Panc1 (cell line): ENCODE measurements at regions not wholly inside any gene's neighbourhood (a gene's known extent, or its start where the extent isn't known, plus 50 kb on each side); places are given as distances from the start of the nearest gene placed in this dataset.

Experiments used
- POLR2AphosphoS5 ChIP-seq: IDR thresholded peaks from 2 replicates; pipeline ENCODE4 v1.6.1; 2012; ENCODE audit warnings: mild to moderate bottlenecking, low read depth, low read length, moderate library complexity
- SIN3A ChIP-seq: IDR thresholded peaks from 2 replicates; pipeline ENCODE4 v1.6.1; 2012; ENCODE audit warnings: low read depth, mild to moderate bottlenecking, low read length, moderate library complexity, borderline replicate concordance; ENCODE audit not compliant: insufficient read depth
- TCF7L2 ChIP-seq: IDR thresholded peaks from 2 replicates; pipeline ENCODE4 v1.6.1; 2011; ENCODE audit warnings: mild to moderate bottlenecking, low read depth, low read length, inconsistent platforms
- TF ChIP-seq, protein P1 (sequence below): fragments of 450-650 bp; IDR thresholded peaks from 2 replicates; pipeline ENCODE4 v1.5.1; 2017; ENCODE audit warnings: mild to moderate bottlenecking
- TF ChIP-seq, protein P2 (sequence below), 2 experiments: IDR thresholded peaks; 2 replicates each; pipeline ENCODE4 v1.6.1; 2011 to 2012; ENCODE audit warnings: low read depth in 2 of 2, control low read depth in 1 of 2, low read length in 1 of 2, mild to moderate bottlenecking in 1 of 2, moderate library complexity in 1 of 2; ENCODE audit not compliant: insufficient read depth in 1 of 2

GRCh38 chr13:27868641-27869435 is 51.0 kb upstream of the PDX1 start:
- TF ChIP-seq, protein P1, sequence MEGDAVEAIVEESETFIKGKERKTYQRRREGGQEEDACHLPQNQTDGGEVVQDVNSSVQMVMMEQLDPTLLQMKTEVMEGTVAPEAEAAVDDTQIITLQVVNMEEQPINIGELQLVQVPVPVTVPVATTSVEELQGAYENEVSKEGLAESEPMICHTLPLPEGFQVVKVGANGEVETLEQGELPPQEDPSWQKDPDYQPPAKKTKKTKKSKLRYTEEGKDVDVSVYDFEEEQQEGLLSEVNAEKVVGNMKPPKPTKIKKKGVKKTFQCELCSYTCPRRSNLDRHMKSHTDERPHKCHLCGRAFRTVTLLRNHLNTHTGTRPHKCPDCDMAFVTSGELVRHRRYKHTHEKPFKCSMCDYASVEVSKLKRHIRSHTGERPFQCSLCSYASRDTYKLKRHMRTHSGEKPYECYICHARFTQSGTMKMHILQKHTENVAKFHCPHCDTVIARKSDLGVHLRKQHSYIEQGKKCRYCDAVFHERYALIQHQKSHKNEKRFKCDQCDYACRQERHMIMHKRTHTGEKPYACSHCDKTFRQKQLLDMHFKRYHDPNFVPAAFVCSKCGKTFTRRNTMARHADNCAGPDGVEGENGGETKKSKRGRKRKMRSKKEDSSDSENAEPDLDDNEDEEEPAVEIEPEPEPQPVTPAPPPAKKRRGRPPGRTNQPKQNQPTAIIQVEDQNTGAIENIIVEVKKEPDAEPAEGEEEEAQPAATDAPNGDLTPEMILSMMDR = peak; percentile 67
- TF ChIP-seq POLR2AphosphoS5 (no peak), SIN3A (no peak), TCF7L2 (no peak)
- TF ChIP-seq, protein P2, sequence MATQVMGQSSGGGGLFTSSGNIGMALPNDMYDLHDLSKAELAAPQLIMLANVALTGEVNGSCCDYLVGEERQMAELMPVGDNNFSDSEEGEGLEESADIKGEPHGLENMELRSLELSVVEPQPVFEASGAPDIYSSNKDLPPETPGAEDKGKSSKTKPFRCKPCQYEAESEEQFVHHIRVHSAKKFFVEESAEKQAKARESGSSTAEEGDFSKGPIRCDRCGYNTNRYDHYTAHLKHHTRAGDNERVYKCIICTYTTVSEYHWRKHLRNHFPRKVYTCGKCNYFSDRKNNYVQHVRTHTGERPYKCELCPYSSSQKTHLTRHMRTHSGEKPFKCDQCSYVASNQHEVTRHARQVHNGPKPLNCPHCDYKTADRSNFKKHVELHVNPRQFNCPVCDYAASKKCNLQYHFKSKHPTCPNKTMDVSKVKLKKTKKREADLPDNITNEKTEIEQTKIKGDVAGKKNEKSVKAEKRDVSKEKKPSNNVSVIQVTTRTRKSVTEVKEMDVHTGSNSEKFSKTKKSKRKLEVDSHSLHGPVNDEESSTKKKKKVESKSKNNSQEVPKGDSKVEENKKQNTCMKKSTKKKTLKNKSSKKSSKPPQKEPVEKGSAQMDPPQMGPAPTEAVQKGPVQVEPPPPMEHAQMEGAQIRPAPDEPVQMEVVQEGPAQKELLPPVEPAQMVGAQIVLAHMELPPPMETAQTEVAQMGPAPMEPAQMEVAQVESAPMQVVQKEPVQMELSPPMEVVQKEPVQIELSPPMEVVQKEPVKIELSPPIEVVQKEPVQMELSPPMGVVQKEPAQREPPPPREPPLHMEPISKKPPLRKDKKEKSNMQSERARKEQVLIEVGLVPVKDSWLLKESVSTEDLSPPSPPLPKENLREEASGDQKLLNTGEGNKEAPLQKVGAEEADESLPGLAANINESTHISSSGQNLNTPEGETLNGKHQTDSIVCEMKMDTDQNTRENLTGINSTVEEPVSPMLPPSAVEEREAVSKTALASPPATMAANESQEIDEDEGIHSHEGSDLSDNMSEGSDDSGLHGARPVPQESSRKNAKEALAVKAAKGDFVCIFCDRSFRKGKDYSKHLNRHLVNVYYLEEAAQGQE (IDR thresholded peaks at IDR 0.05; ENCODE audit: insufficient read depth in 1 of 2, low read depth in 2 of 2, low read length in 1 of 2) = no peak
